Epithelial cell of esophagus (primary cell): ENCODE measurements at regions not wholly inside any gene's neighbourhood (a gene's known extent, or its start where the extent isn't known, plus 50 kb on each side); places are given as distances from the start of the nearest gene placed in this dataset.
A peak's percentile ranks its signal among the peaks of the same experiment; 100 is the strongest.
"Not testable (repeated sequence)": the region's sequence is repeated elsewhere in the genome, so short reads cannot be mapped to it uniquely, and the experiment has no call there.

Experiments
- DNase-seq: peaks from one replicate; pipeline ENCODE4 v3.0.0; 2010; ENCODE audit warnings: low read depth
- H3K4me3 ChIP-seq: 2 replicates; pipeline ENCODE4 v1.5.1; 2011; ENCODE audit warnings: mild to moderate bottlenecking, low read length, control low read depth
- CTCF ChIP-seq: IDR thresholded peaks from 2 replicates; pipeline ENCODE4 v1.5.1; 2011; ENCODE audit warnings: low read depth, mild to moderate bottlenecking, low read length, control low read depth, inconsistent platforms; ENCODE audit not compliant: insufficient read depth; ENCODE audit errors: missing control alignments

DNA sequence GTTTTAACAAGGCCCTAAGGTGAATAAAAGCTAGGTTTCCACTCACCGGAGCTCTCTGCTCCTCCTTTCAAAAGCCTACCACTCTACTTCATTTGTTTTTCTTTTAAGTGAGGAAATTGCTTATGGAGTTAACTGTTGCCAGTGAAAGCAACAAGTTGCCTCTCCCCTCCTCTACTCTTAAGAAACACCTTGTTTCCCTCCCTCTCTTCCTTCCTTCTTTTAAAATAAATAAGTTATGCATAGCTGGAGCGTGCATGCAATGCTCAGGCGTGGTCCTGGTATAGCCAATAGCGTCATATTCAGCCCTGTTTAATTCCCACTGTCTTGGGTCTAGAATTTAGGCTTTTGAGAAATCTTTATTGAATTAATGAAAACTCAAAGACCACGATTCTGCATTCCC lies 101.1 kb upstream of the IGF1R start:
- no peak overlapping the region for H3K4me3 ChIP-seq
- no peak for TF ChIP-seq CTCF
- no peak for DNase-seq

- H3K4me3 ChIP-seq: peak overlapping the region; percentile 54
- no peak for DNase-seq
- no peak for TF ChIP-seq CTCF
Measured at GRCh38 chr15:98547741-98548138, 100.6 kb upstream of the IGF1R start.

GRCh38 chr15:98548139-98548971 lies 100.0 kb upstream of the IGF1R start:
- TF ChIP-seq CTCF: peak; percentile 14
- peak overlapping the region; percentile 54 for H3K4me3 ChIP-seq
- peak; percentile 83 for DNase-seq

- TF ChIP-seq CTCF: no peak
- H3K4me3 ChIP-seq: peak overlapping the region; percentile 54
- no peak for DNase-seq
Measured at GRCh38 chr15:98549003-98549402, 99.3 kb upstream of the IGF1R start.

DNA sequence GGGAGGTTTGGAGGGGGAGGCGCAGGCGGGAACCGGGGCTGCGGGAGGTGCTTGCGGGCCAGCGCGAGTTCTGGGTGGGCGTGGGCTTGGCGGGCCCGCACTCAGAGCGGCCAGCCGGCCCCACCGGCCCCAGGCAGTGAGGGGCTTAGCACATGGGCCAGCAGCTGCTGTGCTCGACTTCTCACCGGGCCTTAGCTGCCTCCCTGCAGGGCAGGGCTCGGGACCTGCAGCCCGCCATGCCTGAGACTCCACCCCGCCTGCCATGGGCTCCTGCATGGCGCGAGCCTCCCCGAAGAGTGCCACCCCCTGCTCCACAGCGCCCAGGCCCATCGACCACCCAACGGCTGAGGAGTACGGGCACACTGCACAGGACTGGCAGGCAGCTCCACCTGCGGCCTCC lies 98.6 kb upstream of the IGF1R start:
- H3K4me3 ChIP-seq: no peak overlapping the region
- DNase-seq: no peak
- no peak for TF ChIP-seq CTCF

DNA sequence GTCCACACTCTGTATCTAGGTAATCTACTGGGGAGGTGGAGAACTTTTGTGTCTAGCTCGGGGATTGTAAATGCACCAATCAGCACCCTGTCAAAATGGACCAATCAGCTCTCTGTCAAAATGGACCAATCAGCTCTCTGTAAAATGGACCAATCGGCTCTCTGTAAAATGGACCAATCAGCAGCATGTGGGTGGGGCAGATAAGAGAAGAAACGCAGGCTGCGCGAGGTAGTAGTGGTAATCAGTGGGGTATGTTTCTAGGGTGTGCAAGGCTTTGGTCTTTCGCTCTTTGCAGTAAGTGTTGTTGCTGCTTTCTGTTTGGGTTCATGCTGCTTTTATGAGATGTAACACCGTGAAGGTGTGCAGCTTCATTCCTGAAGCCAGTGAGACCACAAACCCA lies 98.0 kb upstream of the IGF1R start:
- not testable (repeated sequence) for H3K4me3 ChIP-seq, DNase-seq

GRCh38 chr15:98551936-98552562 lies 96.3 kb upstream of the IGF1R start:
- DNase-seq: no peak
- no peak for TF ChIP-seq CTCF
- no peak overlapping the region for H3K4me3 ChIP-seq
